CD4-positive, alpha-beta T cell treated with Interleukin-1 beta for 1 hour (primary cell): ENCODE measurements at regions not wholly inside any gene's neighbourhood (a gene's known extent, or its start where the extent isn't known, plus 50 kb on each side); places are given as distances from the start of the nearest gene placed in this dataset.
"Not testable (repeated sequence)": the region's sequence is repeated elsewhere in the genome, so short reads cannot be mapped to it uniquely, and the experiment has no call there.

Source experiments
- DNase-seq, 2 donors: peaks; one replicate each; pipeline ENCODE4 v3.0.0-alpha.2; 2020 to 2022

- DNase-seq = no peak
Observed at GRCh38 chr13:107999751-108000150, 215.6 kb downstream of the LIG4 start.

DNA sequence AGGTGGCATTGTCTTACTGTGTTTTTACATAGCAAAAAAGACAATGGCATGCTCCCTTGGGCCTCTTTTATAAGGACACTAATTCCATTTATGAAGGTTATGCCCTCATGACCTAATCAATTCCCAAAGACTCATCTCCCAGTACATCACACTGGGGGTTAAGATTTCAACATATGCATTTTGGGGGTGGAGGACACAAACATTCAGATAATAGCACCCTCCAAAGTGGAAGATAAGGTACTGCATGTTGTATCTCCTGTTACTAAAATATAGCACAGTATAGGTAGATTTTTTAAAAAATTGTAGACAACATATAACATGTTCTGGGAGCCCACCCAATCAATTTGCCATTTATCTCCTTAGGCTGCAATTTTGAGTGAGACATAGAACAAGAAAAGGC lies 221.2 kb downstream of the LIG4 start:
- no peak for DNase-seq

DNA sequence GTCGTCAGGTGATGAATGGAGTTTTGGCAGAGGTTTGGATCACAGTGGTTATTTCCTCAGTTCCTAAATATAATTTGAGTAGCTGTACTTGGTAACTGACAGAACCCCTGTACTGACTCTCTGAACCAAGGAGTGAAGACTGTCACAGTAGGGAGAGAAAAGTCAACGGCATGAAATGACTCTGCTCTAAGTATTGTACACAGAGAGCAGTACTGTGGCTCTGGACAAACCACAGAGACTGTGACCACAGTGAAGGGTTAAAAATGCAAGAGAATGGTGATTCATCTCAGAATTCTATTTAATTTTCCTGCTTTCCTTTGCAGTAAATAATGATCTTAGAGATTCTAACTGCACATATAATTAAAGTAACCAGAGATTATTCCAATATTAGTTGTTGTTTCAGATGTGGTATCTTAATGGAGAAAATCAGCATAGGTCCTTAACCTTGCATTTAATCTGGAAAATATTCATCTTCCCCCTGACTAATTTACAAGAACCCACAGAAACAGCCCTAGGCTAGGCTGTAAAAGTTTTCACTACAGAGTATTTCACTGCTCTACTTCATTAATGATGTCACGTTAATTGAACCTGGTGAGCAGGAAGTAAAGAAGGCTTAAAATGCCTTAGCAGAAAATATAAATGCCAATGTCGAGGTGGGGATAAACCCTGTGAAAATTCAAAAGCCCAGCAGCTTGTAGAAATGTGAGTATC lies 221.9 kb downstream of the LIG4 start:
- DNase-seq = no peak

- DNase-seq = no peak
Observed at GRCh38 chr13:107992542-107992941, 222.8 kb downstream of the LIG4 start.

DNA sequence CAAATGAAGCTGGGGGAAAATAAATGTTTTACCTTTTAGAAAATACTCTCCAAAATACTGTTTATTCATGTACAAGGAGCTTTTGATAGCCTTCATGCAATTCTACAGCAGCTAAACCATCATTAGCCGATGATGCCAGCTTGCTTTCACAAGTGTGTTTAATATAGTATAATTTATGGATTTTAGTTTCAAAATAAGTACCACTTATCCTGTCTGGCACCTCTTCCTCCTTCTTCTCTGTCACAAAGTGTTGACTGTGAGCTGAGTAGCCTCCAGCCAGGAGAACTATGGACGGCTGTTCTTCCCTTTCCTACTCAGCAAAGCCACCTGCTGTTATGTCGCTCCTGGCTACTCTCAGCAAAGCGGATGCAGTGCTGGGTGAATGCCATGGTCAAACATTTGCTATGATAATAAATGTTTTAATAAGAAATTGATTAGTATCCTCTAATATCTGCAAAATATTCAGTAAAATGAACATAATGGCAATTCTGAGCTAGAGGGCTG lies 238.2 kb downstream of the LIG4 start:
- no peak for DNase-seq

GRCh38 chr13:107976628-107977027 lies 238.7 kb downstream of the LIG4 start:
- DNase-seq = no peak

- DNase-seq = no peak
Observed at GRCh38 chr13:107974409-107974808, 240.9 kb downstream of the LIG4 start.

DNA sequence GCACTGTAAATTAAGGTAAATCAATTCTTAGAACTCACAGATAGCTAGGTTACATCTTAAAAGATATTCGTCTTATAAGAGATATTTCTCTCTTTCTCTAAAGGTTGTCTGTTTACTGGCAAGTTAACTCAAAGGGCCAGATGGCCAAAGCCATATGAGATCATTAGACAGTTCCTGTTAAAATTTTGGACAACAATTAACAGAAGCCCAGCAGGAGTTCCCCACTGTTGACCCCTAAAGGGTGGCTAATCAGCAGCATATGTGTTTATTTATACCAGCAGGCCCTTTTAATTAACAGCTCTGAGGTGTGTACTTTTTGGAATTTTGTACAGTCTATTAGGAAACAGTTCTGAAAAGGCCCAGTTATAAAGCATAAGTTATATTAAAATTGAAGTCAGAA lies 245.8 kb downstream of the LIG4 start:
- DNase-seq = no peak

GRCh38 chr13:107968470-107968869 lies 246.9 kb downstream of the LIG4 start:
- no peak for DNase-seq

DNA sequence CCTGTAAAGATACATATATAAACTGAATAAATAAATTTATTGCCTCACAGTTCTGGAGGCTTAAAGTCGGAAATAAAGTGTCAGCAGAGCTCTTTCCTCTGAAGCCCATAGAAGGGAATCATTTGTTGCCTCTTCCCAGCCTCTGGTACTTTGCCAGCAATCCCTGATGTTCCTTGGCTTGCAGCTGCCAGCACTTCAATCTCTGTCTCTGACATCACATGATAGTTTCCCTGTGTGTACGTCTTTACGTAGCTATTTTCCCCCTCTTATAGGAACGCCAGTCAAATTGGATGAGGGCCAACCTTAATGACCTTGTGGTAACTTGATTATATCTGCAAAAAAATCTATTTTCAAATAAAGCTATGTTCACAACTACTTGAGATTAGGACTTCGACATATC lies 250.9 kb downstream of the LIG4 start:
- DNase-seq = no peak

DNA sequence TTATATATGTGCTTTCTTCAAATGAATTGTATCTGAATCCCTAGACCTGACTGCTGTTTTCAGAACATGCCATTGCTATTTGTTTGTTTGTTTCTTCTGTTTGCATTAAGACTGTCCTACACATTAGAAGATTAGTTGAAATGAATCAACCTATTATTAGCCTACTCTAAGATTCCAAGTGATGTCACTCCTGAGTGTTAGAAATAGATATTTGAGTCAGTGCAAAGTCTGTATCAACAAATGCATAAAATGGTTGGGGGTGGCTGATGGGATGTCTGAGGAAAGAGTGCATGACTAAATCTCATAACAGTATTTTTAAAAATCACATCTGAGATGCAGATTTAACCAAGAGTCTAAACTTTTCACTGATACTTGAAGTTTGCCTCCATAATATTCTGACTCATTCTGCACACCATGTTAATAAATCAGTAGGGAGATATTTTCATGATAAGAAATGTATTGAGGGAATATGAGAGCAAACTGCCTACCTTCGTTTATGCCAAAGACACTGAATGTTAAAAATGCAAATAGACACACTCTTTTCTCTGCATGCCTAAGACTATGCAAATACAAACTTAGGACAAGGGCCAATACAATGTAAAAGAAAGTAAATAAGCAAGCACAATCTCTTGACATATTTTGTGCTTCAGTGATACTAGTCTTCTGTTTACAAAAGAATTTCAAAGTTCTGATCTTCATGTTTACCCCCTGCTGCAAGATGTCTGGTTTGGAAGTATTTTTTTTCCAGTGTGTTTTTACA lies 253.3 kb downstream of the LIG4 start:
- no peak for DNase-seq

DNA sequence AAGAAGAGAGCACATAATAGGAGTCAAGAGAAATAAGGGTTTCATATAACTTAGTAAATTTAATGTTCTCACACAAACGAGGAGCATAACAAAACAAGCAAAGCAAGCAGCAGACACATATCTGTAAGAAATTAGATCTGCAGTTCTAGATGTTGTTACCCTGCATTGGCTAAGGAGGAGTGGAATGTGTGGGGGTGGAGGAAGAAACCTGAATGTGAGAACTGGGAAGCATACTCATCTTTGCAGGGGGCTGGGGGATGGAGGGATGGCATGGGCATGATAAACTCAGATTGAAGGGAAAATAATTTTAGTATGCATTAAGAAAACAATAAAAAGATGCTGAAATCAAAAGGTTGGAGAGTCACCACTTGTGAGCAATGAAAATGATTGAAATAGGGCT lies 255.0 kb downstream of the LIG4 start:
- no peak for DNase-seq

DNA sequence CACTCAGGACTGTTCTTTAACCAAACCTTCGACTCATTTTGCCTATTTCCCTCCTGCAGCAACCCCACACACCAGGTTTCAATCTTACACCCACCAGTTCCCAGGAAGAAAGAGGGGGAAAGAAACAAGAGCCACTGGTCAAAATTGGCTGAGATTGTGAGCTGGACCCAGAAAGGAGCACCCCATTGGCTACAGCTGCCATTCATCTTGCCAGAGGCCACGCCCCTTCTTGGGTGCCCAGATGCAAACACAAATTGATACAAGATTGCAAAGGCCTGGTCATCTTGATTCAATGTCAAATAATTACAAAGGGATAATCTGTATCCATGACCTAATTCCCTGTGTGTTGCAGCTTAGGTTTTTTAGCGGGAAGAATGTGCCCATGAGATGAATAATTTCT lies 258.4 kb downstream of the LIG4 start:
- no peak for DNase-seq

DNA sequence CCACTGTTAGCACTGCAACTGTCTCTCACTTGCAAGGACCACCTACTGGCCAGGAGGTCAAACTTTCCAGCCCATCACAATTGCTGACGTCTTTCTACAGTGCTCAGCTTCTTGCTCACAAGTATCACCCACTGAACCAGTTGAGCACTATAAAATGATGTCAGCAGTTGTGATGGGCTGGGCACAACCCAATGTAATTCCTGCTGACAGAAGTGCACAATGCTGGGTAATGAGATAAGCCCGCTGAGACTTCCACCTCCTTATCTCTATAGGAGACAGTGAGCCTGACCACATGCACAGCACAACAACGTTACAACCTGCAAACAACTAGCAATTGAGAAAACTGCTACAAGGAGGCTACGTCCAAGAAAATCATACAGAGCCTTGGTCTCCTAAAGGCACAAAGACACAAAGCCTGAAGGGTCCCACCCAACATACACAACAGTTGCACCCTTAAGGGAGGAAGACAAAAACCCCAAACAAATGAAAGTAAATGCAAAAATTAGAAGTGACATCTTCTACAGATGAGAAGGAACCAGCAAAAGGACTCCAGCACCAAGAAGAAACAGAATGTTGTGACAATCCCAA lies 273.2 kb downstream of the LIG4 start:
- DNase-seq = no peak

DNA sequence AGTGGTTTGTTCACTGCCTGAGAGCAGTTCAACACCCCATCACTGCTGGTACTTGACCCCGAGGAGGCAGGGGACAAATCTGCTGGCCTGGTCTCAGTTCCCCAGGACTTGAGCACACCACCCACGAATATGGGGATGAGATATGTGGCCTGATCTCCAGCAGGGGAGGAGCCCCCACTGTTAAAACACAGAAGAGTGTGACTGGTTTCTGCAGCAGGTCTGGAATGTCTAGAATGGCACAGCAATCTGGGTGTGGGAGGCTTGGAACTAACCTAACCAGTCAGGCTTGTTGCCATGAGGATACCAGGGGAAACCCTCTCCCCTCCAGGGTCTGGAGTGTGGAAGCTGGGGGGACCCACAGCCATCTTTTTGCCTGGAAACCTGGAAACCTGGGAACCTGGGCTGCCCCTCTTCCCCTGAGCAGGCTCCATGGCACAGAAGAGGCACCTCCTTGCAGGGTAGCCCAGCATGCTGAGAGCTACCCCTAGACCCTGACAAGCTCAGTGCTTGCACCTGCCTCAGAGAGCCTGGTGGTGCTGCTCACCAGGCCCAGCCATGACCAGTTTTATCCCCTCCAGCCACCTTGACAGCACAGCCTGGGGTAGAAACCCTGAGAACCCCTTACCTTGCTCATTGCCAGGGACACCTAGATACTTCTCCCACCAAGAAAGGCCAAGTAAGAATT lies 273.8 kb downstream of the LIG4 start:
- DNase-seq = no peak

DNA sequence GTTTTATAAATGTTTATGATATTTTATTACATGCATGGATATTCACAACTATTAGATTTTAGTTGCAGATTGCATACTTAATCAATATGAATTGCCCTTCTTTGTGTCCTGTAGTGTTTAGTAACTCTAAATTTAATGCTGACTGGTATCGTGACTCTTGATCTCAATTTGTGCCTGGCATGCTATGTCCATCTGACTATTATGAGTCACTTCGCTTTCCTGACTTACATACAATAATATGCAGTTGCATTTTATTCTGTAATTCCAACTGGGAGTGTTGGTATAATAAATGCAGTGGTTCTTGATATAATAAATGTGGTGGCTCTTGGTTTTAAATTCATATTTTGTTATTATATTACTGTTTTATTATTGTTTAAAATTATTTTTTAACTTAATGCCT lies 277.5 kb downstream of the LIG4 start:
- no peak for DNase-seq

DNA sequence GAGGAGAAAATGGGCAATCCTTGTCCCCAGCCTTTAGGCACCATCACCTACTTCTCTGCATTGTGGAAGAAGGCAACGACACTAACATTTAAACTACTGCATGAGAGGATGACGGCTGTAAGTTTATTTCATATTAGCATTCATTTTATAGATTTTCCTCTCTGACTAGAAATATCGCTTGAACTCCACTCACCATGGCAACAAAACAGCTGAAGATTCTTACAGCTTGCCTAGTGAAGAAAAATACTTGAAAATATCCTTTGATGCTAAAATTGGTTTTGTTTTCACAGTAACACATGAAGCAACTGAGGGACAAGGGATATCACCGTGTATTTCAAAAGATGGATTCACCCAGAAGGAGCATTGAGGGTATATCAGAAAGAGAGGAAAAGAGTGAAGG lies 284.3 kb downstream of the LIG4 start:
- no peak for DNase-seq

DNA sequence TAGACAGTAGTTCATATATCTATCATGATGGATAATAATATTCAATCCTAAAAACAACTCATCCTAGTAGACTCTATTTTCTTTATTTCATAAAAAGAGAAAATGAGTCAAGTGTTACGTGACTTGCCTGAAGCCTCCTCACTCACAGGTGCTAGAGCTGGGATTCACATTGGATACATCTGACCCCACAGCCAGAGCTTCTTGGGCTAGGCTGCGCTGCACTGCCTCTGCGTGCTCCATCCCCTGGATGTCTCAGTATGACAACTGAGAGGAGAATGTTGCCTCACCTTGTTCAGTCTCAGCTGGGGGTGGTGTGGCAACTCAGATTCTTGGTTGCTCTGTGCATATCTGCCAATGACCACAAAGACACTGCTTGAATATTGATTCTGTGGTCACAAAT lies 286.6 kb downstream of the LIG4 start:
- DNase-seq = no peak

GRCh38 chr13:107927557-107927956 lies 287.8 kb downstream of the LIG4 start:
- no peak for DNase-seq

DNA sequence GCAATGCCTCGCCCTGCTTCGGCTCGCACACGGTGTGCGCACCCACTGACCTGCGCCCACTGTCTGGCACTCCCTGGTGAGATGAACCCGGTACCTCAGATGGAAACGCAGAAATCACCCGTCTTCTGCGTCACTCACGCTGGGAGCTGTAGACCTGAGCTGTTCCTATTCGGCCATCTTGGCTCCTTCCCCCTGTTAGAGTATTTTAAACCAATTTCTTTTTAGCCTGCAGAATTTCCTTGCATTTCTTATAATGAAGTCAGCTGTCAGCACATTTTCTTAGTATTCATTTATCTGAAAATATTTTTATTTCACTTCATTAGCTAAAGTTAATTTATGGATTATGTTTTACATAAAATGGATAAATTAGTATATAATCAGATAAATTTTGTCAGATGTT lies 288.8 kb downstream of the LIG4 start:
- DNase-seq = not testable (repeated sequence)

- not testable (repeated sequence) for DNase-seq
Observed at GRCh38 chr13:107916902-107917301, 298.4 kb downstream of the LIG4 start.

- no peak for DNase-seq
Observed at GRCh38 chr13:107912745-107913144, 302.6 kb downstream of the LIG4 start.

GRCh38 chr13:107907065-107907805 lies 308.1 kb downstream of the LIG4 start:
- DNase-seq = no peak
